GM21717 (cell line): ENCODE measurements at regions not wholly inside any gene's neighbourhood (a gene's known extent, or its start where the extent isn't known, plus 50 kb on each side); places are given as distances from the start of the nearest gene placed in this dataset.
"Not testable (repeated sequence)": the region's sequence is repeated elsewhere in the genome, so short reads cannot be mapped to it uniquely, and the experiment has no call there.

Experiments used
- ATAC-seq: cut with Tn5 transposase; IDR thresholded peaks from one replicate; pipeline ENCODE4 v1.9.1; 2021; ENCODE audit warnings: mild to moderate bottlenecking, moderate library complexity; ENCODE audit not compliant: unreplicated experiment

- ATAC-seq = no peak
Observed at GRCh38 chr1:234769986-234770795, 160.2 kb upstream of the IRF2BP2 start.

GRCh38 chr1:234769284-234769985 is 159.5 kb upstream of the IRF2BP2 start:
- no peak for ATAC-seq

GRCh38 chr1:234768569-234769283 is 158.7 kb upstream of the IRF2BP2 start:
- no peak for ATAC-seq

GRCh38 chr1:234768171-234768568 is 158.2 kb upstream of the IRF2BP2 start:
- ATAC-seq = no peak

- ATAC-seq = no peak
Observed at GRCh38 chr1:234765672-234766071, 155.7 kb upstream of the IRF2BP2 start.

GRCh38 chr1:234765181-234765580 is 155.2 kb upstream of the IRF2BP2 start:
- ATAC-seq = no peak

GRCh38 chr1:234763910-234764309 is 153.9 kb upstream of the IRF2BP2 start:
- no peak for ATAC-seq

- ATAC-seq = no peak
Observed at GRCh38 chr1:234763367-234763766, 153.4 kb upstream of the IRF2BP2 start.

GRCh38 chr1:234762127-234762526 is 152.1 kb upstream of the IRF2BP2 start:
- not testable (repeated sequence) for ATAC-seq

- no peak for ATAC-seq
Observed at GRCh38 chr1:234760303-234760723, 150.3 kb upstream of the IRF2BP2 start.

GRCh38 chr1:234759888-234760287 is 149.9 kb upstream of the IRF2BP2 start:
- no peak for ATAC-seq

- no peak for ATAC-seq
Observed at GRCh38 chr1:234758851-234759250, 148.9 kb upstream of the IRF2BP2 start.

GRCh38 chr1:234756857-234757256 is 146.9 kb upstream of the IRF2BP2 start:
- no peak for ATAC-seq

- no peak for ATAC-seq
Observed at GRCh38 chr1:234756066-234756774, 146.2 kb upstream of the IRF2BP2 start.

- ATAC-seq = no peak
Observed at GRCh38 chr1:234755449-234755863, 145.5 kb upstream of the IRF2BP2 start.

GRCh38 chr1:234753979-234754378 is 144.0 kb upstream of the IRF2BP2 start:
- no peak for ATAC-seq

- no peak for ATAC-seq
Observed at GRCh38 chr1:234752927-234753326, 142.9 kb upstream of the IRF2BP2 start.

- no peak for ATAC-seq
Observed at GRCh38 chr1:234751678-234752077, 141.7 kb upstream of the IRF2BP2 start.

- no peak for ATAC-seq
Observed at GRCh38 chr1:234750922-234751627, 141.1 kb upstream of the IRF2BP2 start.

GRCh38 chr1:234748713-234749112 is 138.7 kb upstream of the IRF2BP2 start:
- no peak for ATAC-seq
